ENCODE measurements at regions not wholly inside any gene's neighbourhood (a gene's known extent, or its start where the extent isn't known, plus 50 kb on each side); places are given as distances from the start of the nearest gene placed in this dataset.
"Not testable (repeated sequence)": the region's sequence is repeated elsewhere in the genome, so short reads cannot be mapped to it uniquely, and the experiment has no call there.

DNA sequence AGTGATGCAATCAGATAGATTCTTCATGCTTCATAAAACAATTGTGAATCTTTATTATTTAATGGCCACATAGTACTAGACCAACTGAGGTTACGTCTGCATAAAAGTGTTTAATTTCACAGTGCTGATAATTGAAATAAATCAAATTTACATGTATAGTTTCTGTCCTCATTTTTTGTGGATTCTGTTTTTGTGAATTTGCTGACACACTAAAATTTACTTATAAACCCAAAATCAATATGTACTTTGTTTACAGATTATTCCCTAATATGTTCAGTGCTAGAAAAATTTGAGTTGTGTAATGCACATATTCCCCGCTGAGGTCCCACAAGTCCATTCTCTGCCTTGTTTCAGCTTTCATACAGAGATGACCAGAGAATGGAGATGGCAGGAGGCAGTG lies 759.8 kb downstream of the CENPC start:
- H2AFZ ChIP-seq (ENCODE audit: low read depth, low read length): no peak overlapping the region
- no peaks in the 10 kb centered on the region for H3K9me1 ChIP-seq (replicated peaks; ENCODE audit: control insufficient read depth, extremely low read depth, insufficient read depth, low read length)
- no peaks in the 10 kb centered on the region for H3K4me1 ChIP-seq (ENCODE audit: control insufficient read depth, extremely low read depth, insufficient read depth, low read length)
- intact Hi-C loops (cut with micrococcal nuclease) (no loop called here), dilution Hi-C loops (cut with MboI; ENCODE audit: extremely low pct_ligation_motif_present, low sequenced_read_pairs) (no loop called here)
- no peaks in the 10 kb centered on the region for H3K79me2 ChIP-seq (ENCODE audit: control insufficient read depth, insufficient read depth, low read length)
- H3K9me3 ChIP-seq (replicated peaks; ENCODE audit: control insufficient read depth, insufficient read depth, low read length): no peaks in the 10 kb centered on the region
- H3K4me3 ChIP-seq (replicated peaks in 1 of 3; ENCODE audit: insufficient read depth in 1 of 3, low read depth in 1 of 3, low read length in 3 of 3): no peak overlapping the region
- no peak for TF ChIP-seq GATA2 (IDR thresholded peaks at IDR 0.05; ENCODE audit: insufficient read depth, insufficient read length, low read depth, low read length)
- TF ChIP-seq POLR2A (IDR thresholded peaks at IDR 0.05; ENCODE audit: low read depth, low read length): no peak
- TF ChIP-seq, protein P1, sequence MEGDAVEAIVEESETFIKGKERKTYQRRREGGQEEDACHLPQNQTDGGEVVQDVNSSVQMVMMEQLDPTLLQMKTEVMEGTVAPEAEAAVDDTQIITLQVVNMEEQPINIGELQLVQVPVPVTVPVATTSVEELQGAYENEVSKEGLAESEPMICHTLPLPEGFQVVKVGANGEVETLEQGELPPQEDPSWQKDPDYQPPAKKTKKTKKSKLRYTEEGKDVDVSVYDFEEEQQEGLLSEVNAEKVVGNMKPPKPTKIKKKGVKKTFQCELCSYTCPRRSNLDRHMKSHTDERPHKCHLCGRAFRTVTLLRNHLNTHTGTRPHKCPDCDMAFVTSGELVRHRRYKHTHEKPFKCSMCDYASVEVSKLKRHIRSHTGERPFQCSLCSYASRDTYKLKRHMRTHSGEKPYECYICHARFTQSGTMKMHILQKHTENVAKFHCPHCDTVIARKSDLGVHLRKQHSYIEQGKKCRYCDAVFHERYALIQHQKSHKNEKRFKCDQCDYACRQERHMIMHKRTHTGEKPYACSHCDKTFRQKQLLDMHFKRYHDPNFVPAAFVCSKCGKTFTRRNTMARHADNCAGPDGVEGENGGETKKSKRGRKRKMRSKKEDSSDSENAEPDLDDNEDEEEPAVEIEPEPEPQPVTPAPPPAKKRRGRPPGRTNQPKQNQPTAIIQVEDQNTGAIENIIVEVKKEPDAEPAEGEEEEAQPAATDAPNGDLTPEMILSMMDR (IDR thresholded peaks at IDR 0.05; ENCODE audit: extremely low read depth in 1 of 2, insufficient read depth in 1 of 2, low read depth in 1 of 2, low read length in 2 of 2): no peak
- TF ChIP-seq MYC (IDR thresholded peaks at IDR 0.05; ENCODE audit: low read depth, low read length): no peak
- TF ChIP-seq FOS (IDR thresholded peaks at IDR 0.05; ENCODE audit: borderline replicate concordance, insufficient read depth, low read length): no peak
- TF ChIP-seq EZH2 (IDR thresholded peaks at IDR 0.05; ENCODE audit: borderline replicate concordance, low read depth, low read length, severe bottlenecking): no peak
- TF ChIP-seq POLR2AphosphoS5 (IDR thresholded peaks at IDR 0.05; ENCODE audit: insufficient read depth, low read depth, low read length): no peak
- TF ChIP-seq, protein P2, sequence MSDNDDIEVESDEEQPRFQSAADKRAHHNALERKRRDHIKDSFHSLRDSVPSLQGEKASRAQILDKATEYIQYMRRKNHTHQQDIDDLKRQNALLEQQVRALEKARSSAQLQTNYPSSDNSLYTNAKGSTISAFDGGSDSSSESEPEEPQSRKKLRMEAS (IDR thresholded peaks at IDR 0.05; ENCODE audit: insufficient read depth, insufficient read length): no peak
- TF ChIP-seq JUN (IDR thresholded peaks at IDR 0.05; ENCODE audit: borderline replicate concordance, insufficient read depth, insufficient read length, low read depth): no peak
- FAIRE-seq (no peak), DNase-seq (ENCODE audit: low read depth, low spot score) (no peak)
- no peaks in the 10 kb centered on the region for H3K36me3 ChIP-seq (ENCODE audit: control insufficient read depth in 2 of 2, extremely low read depth in 1 of 2, insufficient read depth in 2 of 2, low read length in 2 of 2)
- no peak overlapping the region for H3K9ac ChIP-seq (replicated peaks; ENCODE audit: extremely low read depth, insufficient read depth, low read length)
- BruUV-seq (replicated peaks): no TSS peak
- no peak overlapping the region for H3K27ac ChIP-seq (ENCODE audit: insufficient read depth, low read depth, low read length)
- CTCF ChIA-PET: no interaction called here
- no peak overlapping the region for H3K4me2 ChIP-seq (ENCODE audit: insufficient read depth, low read length)
- no peaks in the 10 kb centered on the region for H3K27me3 ChIP-seq (ENCODE audit: control insufficient read depth in 2 of 2, insufficient read depth in 2 of 2, low read length in 2 of 2)
- no peaks in the 10 kb centered on the region for H4K20me1 ChIP-seq (replicated peaks; ENCODE audit: control insufficient read depth, extremely low read depth, insufficient read depth, low read length)
- POLR2A ChIA-PET: no interaction called here

DNA sequence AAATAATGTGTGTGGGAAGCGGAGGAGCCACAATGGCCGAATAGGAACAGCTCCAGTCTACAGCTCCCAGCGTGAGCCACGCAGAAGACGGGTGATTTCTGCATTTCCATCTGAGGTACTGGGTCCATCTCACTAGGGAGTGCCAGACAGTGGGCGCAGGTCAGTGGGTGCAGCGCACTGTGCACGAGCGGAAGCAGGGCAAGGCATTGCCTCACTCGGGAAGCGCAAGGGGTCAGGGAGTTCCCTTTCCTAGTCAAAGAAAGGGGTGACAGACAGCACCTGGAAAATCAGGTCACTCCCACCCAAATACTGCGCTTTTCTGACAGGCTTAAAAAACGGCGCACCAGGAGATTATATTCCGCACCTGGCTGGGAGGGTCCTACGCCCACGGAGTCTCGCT lies 762.6 kb downstream of the CENPC start:
- H3K4me2 ChIP-seq (ENCODE audit: insufficient read depth, low read length); H3K36me3 ChIP-seq (ENCODE audit: control insufficient read depth in 2 of 2, extremely low read depth in 1 of 2, insufficient read depth in 2 of 2, low read length in 2 of 2); CTCF ChIA-PET; H3K9ac ChIP-seq (replicated peaks; ENCODE audit: extremely low read depth, insufficient read depth, low read length); BruUV-seq (replicated peaks); H3K27me3 ChIP-seq (ENCODE audit: control insufficient read depth in 2 of 2, insufficient read depth in 2 of 2, low read length in 2 of 2); H2AFZ ChIP-seq (ENCODE audit: low read depth, low read length); H3K4me1 ChIP-seq (ENCODE audit: control insufficient read depth, extremely low read depth, insufficient read depth, low read length); H3K4me3 ChIP-seq (replicated peaks in 1 of 3; ENCODE audit: insufficient read depth in 1 of 3, low read depth in 1 of 3, low read length in 3 of 3); H3K79me2 ChIP-seq (ENCODE audit: control insufficient read depth, insufficient read depth, low read length); intact Hi-C loops (cut with micrococcal nuclease); H3K9me1 ChIP-seq (replicated peaks; ENCODE audit: control insufficient read depth, extremely low read depth, insufficient read depth, low read length); H3K27ac ChIP-seq (ENCODE audit: insufficient read depth, low read depth, low read length); dilution Hi-C loops (cut with MboI; ENCODE audit: extremely low pct_ligation_motif_present, low sequenced_read_pairs); H3K9me3 ChIP-seq (replicated peaks; ENCODE audit: control insufficient read depth, insufficient read depth, low read length); POLR2A ChIA-PET; DNase-seq (ENCODE audit: low read depth, low spot score); H4K20me1 ChIP-seq (replicated peaks; ENCODE audit: control insufficient read depth, extremely low read depth, insufficient read depth, low read length); FAIRE-seq: not testable (repeated sequence)

Measured in endothelial cell of umbilical vein (primary cell).